ENCODE measurements at regions not wholly inside any gene's neighbourhood (a gene's known extent, or its start where the extent isn't known, plus 50 kb on each side); places are given as distances from the start of the nearest gene placed in this dataset.

DNA sequence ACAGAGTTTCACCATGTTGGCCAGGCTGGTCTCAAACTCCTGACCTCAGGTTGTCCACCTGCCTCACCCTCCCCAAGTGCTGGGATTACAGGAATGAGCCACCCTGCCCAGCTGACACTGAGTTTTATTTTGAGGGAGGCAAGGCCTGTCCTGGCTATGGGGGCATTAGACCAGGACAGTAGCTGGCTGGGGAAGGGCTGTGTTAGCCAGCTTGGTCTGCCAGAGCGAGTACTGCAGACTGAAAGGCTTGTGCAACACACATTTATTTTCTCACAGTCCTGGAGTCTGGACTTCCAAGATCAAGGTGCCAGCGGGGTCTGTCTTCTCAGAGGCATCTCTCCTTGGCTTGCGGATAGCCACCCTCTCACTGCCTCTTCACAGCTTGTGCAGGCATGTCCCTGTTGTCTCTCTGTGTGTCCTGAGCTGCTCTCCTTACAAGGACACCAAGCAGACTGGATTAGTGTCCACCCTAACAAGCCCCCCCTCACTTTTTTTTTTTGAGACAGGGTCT is 59.4 kb upstream of the HAAO start:
- H3K27me3 ChIP-seq (ENCODE audit: control insufficient read depth, insufficient read depth, low read length) = no peaks in the 10 kb centered on the region
- H3K9me3 ChIP-seq (ENCODE audit: control insufficient read depth, low read depth, low read length) = no peaks in the 10 kb centered on the region
- H3K4me3 ChIP-seq (ENCODE audit: low read length) = no peak overlapping the region
- DNase-seq = no peak
- peaks cover 10% of the 10 kb centered on the region for H3K4me1 ChIP-seq (ENCODE audit: control insufficient read depth, insufficient read depth, low read length)
- H3K27ac ChIP-seq (ENCODE audit: low read length) = no peak overlapping the region
- H3K36me3 ChIP-seq (ENCODE audit: control insufficient read depth, insufficient read depth, low read length) = no peaks in the 10 kb centered on the region
- no CpG with 5 or more reads among the region's 3 CpGs for WGBS (ENCODE audit: insufficient coverage, low lambda C conversion rate)

GRCh38 chr2:42851186-42851585 is 58.8 kb upstream of the HAAO start:
- no CpG with 5 or more reads among the region's 4 CpGs for WGBS (ENCODE audit: insufficient coverage, low lambda C conversion rate)

DNA sequence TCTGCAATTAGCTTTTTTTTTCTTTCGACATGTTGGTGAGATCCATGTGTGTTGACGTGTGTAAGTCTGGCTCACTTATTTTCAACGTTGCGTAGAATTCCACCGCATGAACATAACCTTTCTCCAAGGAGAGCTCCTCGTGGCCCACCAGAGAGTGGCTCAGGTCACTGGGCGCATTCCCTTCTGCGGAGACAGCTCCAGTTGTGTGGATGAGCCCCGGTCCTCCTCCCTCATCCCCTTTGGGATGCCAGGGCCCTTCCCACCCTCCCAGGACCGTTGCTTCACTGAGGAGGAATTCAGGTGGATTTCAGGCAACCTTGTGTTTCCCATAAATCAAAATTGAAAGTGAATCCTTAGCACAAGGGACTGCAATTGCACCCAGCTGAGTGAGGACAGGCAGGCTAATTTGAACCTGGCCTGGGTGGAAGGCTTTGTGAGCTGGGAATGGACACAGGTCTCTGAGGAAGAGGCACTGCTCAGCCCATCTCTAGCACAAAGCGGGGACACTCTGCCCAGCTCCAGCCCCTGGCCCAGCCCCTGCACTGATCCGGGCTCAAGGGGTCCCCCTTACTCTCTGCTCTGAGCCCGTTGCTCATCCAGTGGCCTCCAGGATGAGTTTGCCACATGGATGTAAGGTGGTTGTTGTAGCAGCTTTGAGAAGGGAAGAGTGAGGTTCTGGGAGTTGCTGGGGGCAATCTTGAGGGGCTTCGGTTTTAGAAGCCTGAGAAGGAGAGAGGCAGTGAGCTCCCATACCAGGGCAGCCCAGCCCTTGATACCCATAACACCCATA is 57.8 kb upstream of the HAAO start:
- no peak for DNase-seq
- no peaks in the 10 kb centered on the region for H3K9me3 ChIP-seq (ENCODE audit: control insufficient read depth, low read depth, low read length)
- 100% methylated on average over 1 of the region's 14 CpGs for WGBS (ENCODE audit: insufficient coverage, low lambda C conversion rate)
- H3K36me3 ChIP-seq (ENCODE audit: control insufficient read depth, insufficient read depth, low read length) = no peaks in the 10 kb centered on the region
- no peaks in the 10 kb centered on the region for H3K27me3 ChIP-seq (ENCODE audit: control insufficient read depth, insufficient read depth, low read length)
- H3K27ac ChIP-seq (ENCODE audit: low read length) = no peak overlapping the region
- no peak overlapping the region for H3K4me3 ChIP-seq (ENCODE audit: low read length)
- peaks cover 16% of the 10 kb centered on the region for H3K4me1 ChIP-seq (ENCODE audit: control insufficient read depth, insufficient read depth, low read length)

More at GRCh38 chr2:42851186-42851585, 58.8 kb upstream of the HAAO start:
- Histone ChIP-seq H3K9me3 (ENCODE audit: control insufficient read depth, low read depth, low read length) (no peaks in the 10 kb centered on the region), H3K36me3 (ENCODE audit: control insufficient read depth, insufficient read depth, low read length) (no peaks in the 10 kb centered on the region), H3K4me1 (ENCODE audit: control insufficient read depth, insufficient read depth, low read length) (peaks cover 10% of the 10 kb centered on the region), H3K27me3 (ENCODE audit: control insufficient read depth, insufficient read depth, low read length) (no peaks in the 10 kb centered on the region), H3K27ac (ENCODE audit: low read length) (no peak overlapping the region), H3K4me3 (ENCODE audit: low read length) (no peak overlapping the region)
- no peak for DNase-seq

GRCh38 chr2:42849311-42849710 is 56.9 kb upstream of the HAAO start:
- no peaks in the 10 kb centered on the region for H3K9me3 ChIP-seq (ENCODE audit: control insufficient read depth, low read depth, low read length)
- DNase-seq = no peak
- WGBS (ENCODE audit: insufficient coverage, low lambda C conversion rate) = 100% methylated on average over 1 of the region's 5 CpGs
- H3K4me1 ChIP-seq (ENCODE audit: control insufficient read depth, insufficient read depth, low read length) = peaks cover 11% of the 10 kb centered on the region
- H3K4me3 ChIP-seq (ENCODE audit: low read length) = no peak overlapping the region
- H3K27ac ChIP-seq (ENCODE audit: low read length) = no peak overlapping the region
- H3K27me3 ChIP-seq (ENCODE audit: control insufficient read depth, insufficient read depth, low read length) = no peaks in the 10 kb centered on the region
- no peaks in the 10 kb centered on the region for H3K36me3 ChIP-seq (ENCODE audit: control insufficient read depth, insufficient read depth, low read length)

GRCh38 chr2:42848726-42849290 is 56.4 kb upstream of the HAAO start:
- Histone ChIP-seq H3K9me3 (ENCODE audit: control insufficient read depth, low read depth, low read length) (no peaks in the 10 kb centered on the region), H3K4me3 (ENCODE audit: low read length) (no peak overlapping the region), H3K27me3 (ENCODE audit: control insufficient read depth, insufficient read depth, low read length) (no peaks in the 10 kb centered on the region), H3K4me1 (ENCODE audit: control insufficient read depth, insufficient read depth, low read length) (peaks cover 6% of the 10 kb centered on the region), H3K27ac (ENCODE audit: low read length) (no peak overlapping the region), H3K36me3 (ENCODE audit: control insufficient read depth, insufficient read depth, low read length) (no peaks in the 10 kb centered on the region)
- WGBS (ENCODE audit: insufficient coverage, low lambda C conversion rate) = no CpG with 5 or more reads among the region's 10 CpGs
- DNase-seq = no peak

GRCh38 chr2:42848265-42848664 is 55.9 kb upstream of the HAAO start:
- peaks cover 6% of the 10 kb centered on the region for H3K4me1 ChIP-seq (ENCODE audit: control insufficient read depth, insufficient read depth, low read length)
- no peaks in the 10 kb centered on the region for H3K27me3 ChIP-seq (ENCODE audit: control insufficient read depth, insufficient read depth, low read length)
- 100% methylated on average over 1 of the region's 1 CpG for WGBS (ENCODE audit: insufficient coverage, low lambda C conversion rate)
- no peaks in the 10 kb centered on the region for H3K9me3 ChIP-seq (ENCODE audit: control insufficient read depth, low read depth, low read length)
- no peaks in the 10 kb centered on the region for H3K36me3 ChIP-seq (ENCODE audit: control insufficient read depth, insufficient read depth, low read length)
- no peak overlapping the region for H3K27ac ChIP-seq (ENCODE audit: low read length)
- no peak for DNase-seq
- H3K4me3 ChIP-seq (ENCODE audit: low read length) = no peak overlapping the region

DNA sequence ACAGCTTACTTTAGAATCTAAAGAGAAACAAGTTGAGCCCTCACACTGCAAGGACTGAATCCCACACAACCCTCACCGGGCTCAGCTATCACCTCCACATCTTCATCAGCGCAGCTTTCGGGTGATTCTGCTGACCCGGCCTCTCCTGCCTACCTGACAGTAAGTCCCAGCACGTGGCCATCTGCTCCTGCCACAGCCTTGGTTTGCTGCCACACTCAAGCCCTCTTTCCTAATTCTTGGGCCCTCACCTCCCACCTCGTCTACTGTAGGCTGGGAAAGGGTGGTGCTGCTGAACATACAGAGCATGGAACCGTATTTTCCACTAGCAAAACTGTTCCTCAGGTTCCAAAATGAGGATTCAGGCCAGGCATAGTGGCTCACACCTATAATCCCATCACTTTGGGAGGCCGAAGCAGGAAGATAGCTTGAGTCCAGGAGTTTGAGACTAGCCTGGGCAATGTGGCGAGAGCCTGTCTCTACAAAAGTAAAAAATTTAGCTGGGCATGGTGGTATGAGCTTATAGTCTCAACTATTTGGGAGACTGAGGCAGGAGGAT is 55.3 kb upstream of the HAAO start:
- no peak for DNase-seq
- Histone ChIP-seq H3K4me3 (ENCODE audit: low read length) (no peak overlapping the region), H3K27ac (ENCODE audit: low read length) (no peak overlapping the region), H3K4me1 (ENCODE audit: control insufficient read depth, insufficient read depth, low read length) (peaks cover 6% of the 10 kb centered on the region), H3K36me3 (ENCODE audit: control insufficient read depth, insufficient read depth, low read length) (no peaks in the 10 kb centered on the region), H3K27me3 (ENCODE audit: control insufficient read depth, insufficient read depth, low read length) (no peaks in the 10 kb centered on the region), H3K9me3 (ENCODE audit: control insufficient read depth, low read depth, low read length) (no peaks in the 10 kb centered on the region)
- WGBS (ENCODE audit: insufficient coverage, low lambda C conversion rate) = 100% methylated on average over 2 of the region's 9 CpGs

DNA sequence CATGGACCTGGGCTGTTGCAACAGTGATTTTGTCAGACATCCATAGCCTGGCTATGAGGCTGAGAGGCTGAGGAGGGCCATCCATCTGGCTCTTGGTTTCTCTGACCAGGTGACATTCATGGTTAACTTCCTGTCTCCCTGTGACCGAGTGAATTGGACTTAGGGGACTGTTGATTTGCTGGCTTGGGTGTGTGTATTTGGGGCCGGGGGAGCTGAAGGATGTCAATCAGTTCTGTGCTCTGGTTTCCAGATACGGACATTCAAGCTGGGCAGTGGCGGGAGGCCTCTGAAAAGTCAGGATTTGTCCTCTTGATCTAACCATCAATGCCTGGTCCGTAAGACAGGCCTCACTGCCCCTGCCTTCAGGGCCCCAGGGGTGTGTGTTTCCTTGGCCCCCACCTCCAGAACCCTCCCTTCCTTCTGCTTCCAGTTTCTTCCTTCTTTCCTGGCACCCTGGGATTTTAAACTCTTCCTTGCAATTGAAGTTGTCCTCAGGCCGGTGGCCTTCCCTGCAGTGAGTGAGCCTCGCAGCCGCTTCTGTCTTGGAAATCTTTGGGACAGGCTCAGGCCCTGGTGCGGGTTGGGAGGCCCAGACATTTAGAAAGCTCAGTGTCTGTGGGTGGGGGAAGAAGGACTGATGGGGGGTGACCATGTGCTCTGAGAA is 54.7 kb upstream of the HAAO start:
- Histone ChIP-seq H3K9me3 (ENCODE audit: control insufficient read depth, low read depth, low read length) (no peaks in the 10 kb centered on the region), H3K27ac (ENCODE audit: low read length) (no peak overlapping the region), H3K36me3 (ENCODE audit: control insufficient read depth, insufficient read depth, low read length) (no peaks in the 10 kb centered on the region), H3K4me3 (ENCODE audit: low read length) (no peak overlapping the region), H3K4me1 (ENCODE audit: control insufficient read depth, insufficient read depth, low read length) (peaks cover 6% of the 10 kb centered on the region), H3K27me3 (ENCODE audit: control insufficient read depth, insufficient read depth, low read length) (no peaks in the 10 kb centered on the region)
- 90% methylated on average over 2 of the region's 9 CpGs for WGBS (ENCODE audit: insufficient coverage, low lambda C conversion rate)
- no peak for DNase-seq

DNA sequence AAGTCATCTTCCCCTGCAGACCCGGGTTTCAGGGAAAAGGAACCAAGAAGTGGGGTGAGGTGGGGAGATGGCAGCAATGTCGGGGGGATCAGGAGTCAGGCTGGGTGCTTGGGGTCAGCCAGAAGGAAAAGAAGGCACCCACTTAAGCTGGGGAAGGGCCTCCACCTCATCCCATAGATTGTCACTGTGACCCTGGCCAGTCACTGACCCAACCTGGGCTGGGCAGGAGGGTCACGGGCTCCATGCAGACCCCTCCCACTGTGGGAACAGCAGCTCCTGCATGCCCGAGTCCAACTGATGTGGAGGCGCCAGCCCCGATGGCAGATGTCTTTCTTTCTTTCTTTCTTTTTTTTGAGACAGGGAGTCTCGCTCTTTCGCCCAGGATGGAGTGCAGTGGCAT is 53.6 kb upstream of the HAAO start:
- Histone ChIP-seq H3K27ac (ENCODE audit: low read length) (peak overlapping the region; percentile 35), H3K9me3 (ENCODE audit: control insufficient read depth, low read depth, low read length) (no peaks in the 10 kb centered on the region), H3K36me3 (ENCODE audit: control insufficient read depth, insufficient read depth, low read length) (no peaks in the 10 kb centered on the region), H3K4me3 (ENCODE audit: low read length) (no peak overlapping the region), H3K27me3 (ENCODE audit: control insufficient read depth, insufficient read depth, low read length) (no peaks in the 10 kb centered on the region), H3K4me1 (ENCODE audit: control insufficient read depth, insufficient read depth, low read length) (peaks cover 6% of the 10 kb centered on the region)
- 100% methylated on average over 2 of the region's 8 CpGs for WGBS (ENCODE audit: insufficient coverage, low lambda C conversion rate)
- DNase-seq = no peak

All from large intestine (tissue), 3 donors.